ENCODE measurements at regions not wholly inside any gene's neighbourhood (a gene's known extent, or its start where the extent isn't known, plus 50 kb on each side); places are given as distances from the start of the nearest gene placed in this dataset.

DNA sequence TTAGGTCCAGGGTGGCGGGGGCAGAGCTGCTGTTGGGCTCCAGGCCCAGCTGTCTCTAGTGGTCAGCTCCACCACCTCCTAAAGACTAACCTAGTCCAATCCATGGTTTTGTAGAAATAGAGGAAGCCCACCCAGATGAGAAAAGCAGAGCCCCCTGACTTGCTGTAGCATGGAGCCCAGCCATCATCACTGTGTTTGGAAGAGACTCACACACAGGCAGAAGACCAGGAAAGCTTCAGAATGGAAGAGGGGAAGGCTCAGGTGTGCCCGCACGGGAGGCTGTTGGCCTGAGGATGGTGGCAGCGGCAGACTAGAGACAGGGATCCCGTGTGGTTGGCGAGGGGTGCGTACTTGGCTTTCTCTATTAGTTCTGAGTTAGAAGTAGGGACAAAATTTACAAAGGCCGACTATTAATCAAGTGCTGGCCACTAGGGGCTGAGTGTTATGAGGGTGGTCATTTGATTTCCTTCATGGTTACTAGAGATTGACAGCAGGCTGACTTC is 193.2 kb upstream of the SOX1 start:
- TF ChIP-seq CTCF (IDR thresholded peaks at IDR 0.05) (no peak), POLR2A (IDR thresholded peaks at IDR 0.05) (no peak)
